H9 (cell line): ENCODE measurements at regions not wholly inside any gene's neighbourhood (a gene's known extent, or its start where the extent isn't known, plus 50 kb on each side); places are given as distances from the start of the nearest gene placed in this dataset.

Source experiments
- DNase-seq: peaks from one replicate; pipeline ENCODE4 v3.0.0-alpha.2; 2017
- H2AFZ ChIP-seq: one replicate; pipeline ENCODE4 v1.6.1; 2013; ENCODE audit warnings: mild to moderate bottlenecking, low read length, control low read depth, moderate library complexity
- H2AK5ac ChIP-seq: 2 replicates; pipeline ENCODE4 v1.6.1; 2013; ENCODE audit warnings: low read length, control low read depth, mixed read lengths; ENCODE audit not compliant: insufficient read length
- H2BK120ac ChIP-seq: one replicate; pipeline ENCODE4 v1.6.1; 2013; ENCODE audit warnings: low read depth, mild to moderate bottlenecking, low read length, control low read depth, inconsistent platforms; ENCODE audit not compliant: poor library complexity, severe bottlenecking
- H2BK12ac ChIP-seq: 2 replicates; pipeline ENCODE4 v1.6.1; 2013; ENCODE audit warnings: low read length, control low read depth, mixed read lengths, low read depth; ENCODE audit not compliant: insufficient read length
- H2BK15ac ChIP-seq: 2 replicates; pipeline ENCODE4 v1.6.1; 2013; ENCODE audit warnings: low read depth, low read length, control low read depth
- H2BK20ac ChIP-seq: one replicate; pipeline ENCODE4 v1.6.1; 2013; ENCODE audit warnings: low read depth, mild to moderate bottlenecking, low read length, control low read depth, inconsistent platforms; ENCODE audit not compliant: poor library complexity, severe bottlenecking
- H2BK5ac ChIP-seq: 2 replicates; pipeline ENCODE4 v1.6.1; 2013; ENCODE audit warnings: low read length, control low read depth, mixed read lengths; ENCODE audit not compliant: insufficient read length
- H3K14ac ChIP-seq: 2 replicates; pipeline ENCODE4 v1.6.1; 2013; ENCODE audit warnings: low read length, control low read depth; ENCODE audit not compliant: insufficient read depth
- H3K18ac ChIP-seq: 2 replicates; pipeline ENCODE4 v1.6.1; 2013; ENCODE audit warnings: low read depth, mild to moderate bottlenecking, mixed read lengths, low read length, control low read depth; ENCODE audit not compliant: insufficient read length
- H3K23ac ChIP-seq: 2 replicates; pipeline ENCODE4 v1.6.1; 2013; ENCODE audit warnings: low read length, control low read depth, mixed read lengths, low read depth; ENCODE audit not compliant: insufficient read length
- H3K23me2 ChIP-seq: 2 replicates; pipeline ENCODE4 v1.6.1; 2013; ENCODE audit warnings: low read depth, mild to moderate bottlenecking, mixed read lengths, low read length, control low read depth; ENCODE audit not compliant: insufficient read length, poor library complexity, severe bottlenecking
- H3K27ac ChIP-seq: 2 replicates; pipeline ENCODE4 v1.5.1; 2013; ENCODE audit warnings: low read length, control low read depth, mixed read lengths, low read depth; ENCODE audit not compliant: insufficient read length
- H3K27me3 ChIP-seq: 2 replicates; pipeline ENCODE4 v1.6.1; 2013; ENCODE audit warnings: low read length, control low read depth, inconsistent platforms; ENCODE audit not compliant: insufficient read depth
- H3K4ac ChIP-seq: 2 replicates; pipeline ENCODE4 v1.6.1; 2013; ENCODE audit warnings: low read depth, mild to moderate bottlenecking, control low read depth, inconsistent platforms, low read length, moderate library complexity
- H3K4me1 ChIP-seq: 2 replicates; pipeline ENCODE4 v1.6.1; 2013; ENCODE audit warnings: low read length, control low read depth, inconsistent platforms; ENCODE audit not compliant: insufficient read depth
- H3K4me2 ChIP-seq: 2 replicates; pipeline ENCODE4 v1.6.1; 2013; ENCODE audit warnings: low read length, control low read depth, mixed read lengths; ENCODE audit not compliant: insufficient read length, insufficient read depth
- H3K56ac ChIP-seq: 2 replicates; pipeline ENCODE4 v1.6.1; 2013; ENCODE audit warnings: low read depth, mild to moderate bottlenecking, mixed read lengths, low read length, control low read depth; ENCODE audit not compliant: insufficient read length
- H3K79me1 ChIP-seq: 2 replicates; pipeline ENCODE4 v1.6.1; 2013; ENCODE audit warnings: low read depth, mild to moderate bottlenecking, moderate library complexity, low read length, control low read depth, inconsistent platforms; ENCODE audit not compliant: insufficient read depth, poor library complexity, severe bottlenecking
- H3K79me2 ChIP-seq: 2 replicates; pipeline ENCODE4 v1.6.1; 2013; ENCODE audit warnings: low read length, control low read depth, inconsistent platforms; ENCODE audit not compliant: insufficient read depth
- H3K9ac ChIP-seq: 2 replicates; pipeline ENCODE4 v1.6.1; 2013; ENCODE audit warnings: low read length, control low read depth, mixed read lengths; ENCODE audit not compliant: insufficient read length; ENCODE audit errors: extremely low read depth
- H3K9me3 ChIP-seq: one replicate; pipeline ENCODE4 v1.6.1; 2013; ENCODE audit warnings: low read depth, low read length, inconsistent platforms; ENCODE audit not compliant: control insufficient read depth
- H3T11ph ChIP-seq: one replicate; pipeline ENCODE4 v1.6.1; 2013; ENCODE audit warnings: mild to moderate bottlenecking, low read length, control low read depth, inconsistent platforms
- H4K20me1 ChIP-seq: one replicate; pipeline ENCODE4 v1.6.1; 2013; ENCODE audit not compliant: control insufficient read depth, insufficient read length, insufficient read depth
- H4K5ac ChIP-seq: 2 replicates; pipeline ENCODE4 v1.6.1; 2013; ENCODE audit warnings: low read depth, mild to moderate bottlenecking, mixed read lengths, low read length, control low read depth; ENCODE audit not compliant: insufficient read length
- H4K8ac ChIP-seq: replicated peaks from 2 replicates; pipeline ENCODE4 v1.6.1; 2013; ENCODE audit warnings: low read length, control low read depth, mixed read lengths, low read depth; ENCODE audit not compliant: insufficient read length
- H4K91ac ChIP-seq: 2 replicates; pipeline ENCODE4 v1.6.1; 2013; ENCODE audit warnings: low read depth, mild to moderate bottlenecking, moderate library complexity, mixed read lengths, low read length, control low read depth; ENCODE audit not compliant: insufficient read length
- H3K27ac Mint-ChIP-seq, 3 experiments: 2 replicates in 2 of 3; 3 replicates in 1 of 3; pipeline ENCODE4 v1.8.0; 2020 to 2021; ENCODE audit warnings: mixed read lengths in 3 of 3, mild to moderate bottlenecking in 1 of 3, moderate library complexity in 1 of 3
- H3K27me3 Mint-ChIP-seq: 2 replicates; pipeline ENCODE4 v1.8.0; 2021; ENCODE audit warnings: low read depth, mild to moderate bottlenecking, moderate library complexity, mixed read lengths
- H3K36me3 Mint-ChIP-seq, 3 experiments: 2 replicates in 2 of 3; 3 replicates in 1 of 3; pipeline ENCODE4 v1.8.0; 2020 to 2021; ENCODE audit warnings: low read depth in 3 of 3, mixed read lengths in 3 of 3; ENCODE audit not compliant: insufficient read depth in 1 of 3
- H3K4me1 Mint-ChIP-seq, 2 experiments: 2 replicates each; pipeline ENCODE4 v1.8.0; 2020; ENCODE audit warnings: mixed read lengths in 2 of 2
- H3K4me3 Mint-ChIP-seq, 2 experiments: 2 replicates in 1 of 2; 3 replicates in 1 of 2; pipeline ENCODE4 v1.8.0; 2020 to 2021; ENCODE audit warnings: mild to moderate bottlenecking in 2 of 2, mixed read lengths in 2 of 2, moderate library complexity in 1 of 2
- H3K9me3 Mint-ChIP-seq, 2 experiments: 2 replicates in 1 of 2; 3 replicates in 1 of 2; pipeline ENCODE4 v1.8.0; 2020; ENCODE audit warnings: mild to moderate bottlenecking in 2 of 2, mixed read lengths in 2 of 2, moderate library complexity in 1 of 2
- CTCF ChIP-seq: fragments of 200-600 bp; sonication (generic); conservative IDR thresholded peaks from 3 replicates; pipeline ENCODE4 v1.8.0; 2021; ENCODE audit warnings: antibody characterized with exemption, mild to moderate bottlenecking
- WGBS: extraction: QIAGEN DNeasy Blood & Tissue Kit; methylation state at CpG from one replicate; pipeline ENCODE4 v1.1.7; 2013; ENCODE audit warnings: missing lambda C conversion rate, low lambda C conversion rate, mixed read lengths; ENCODE audit not compliant: insufficient read length; ENCODE audit errors: extremely low coverage; 5-methylcytosine and 5-hydroxymethylcytosine counted together

- H3K27ac Mint-ChIP-seq, result no peak overlapping the region
- H3K4me3 Mint-ChIP-seq, result no peak overlapping the region
- no peaks in the 10 kb centered on the region for H3K4me1 Mint-ChIP-seq
- H4K8ac ChIP-seq, result no peak overlapping the region
- H3K36me3 Mint-ChIP-seq, result 0 out of 7 replicates have a peak, but pooled peaks cover 0 to 5% (median 0%) of the 10 kb centered on the region in 3 experiments
- H3K9ac ChIP-seq, result no peak overlapping the region
- H3T11ph ChIP-seq, result no peak overlapping the region
- H2BK20ac ChIP-seq, result no peak overlapping the region
- no peak overlapping the region for H3K23ac ChIP-seq
- no peaks in the 10 kb centered on the region for H3K27me3 Mint-ChIP-seq
- no peak overlapping the region for H2AFZ ChIP-seq
- no peaks in the 10 kb centered on the region for H3K79me1 ChIP-seq
- H3K4me2 ChIP-seq, result no peak overlapping the region
- H3K27me3 ChIP-seq, result no peaks in the 10 kb centered on the region
- WGBS, result no CpG with 5 or more reads among the region's 3 CpGs
- H2BK5ac ChIP-seq, result no peak overlapping the region
- no peak overlapping the region for H3K14ac ChIP-seq
- no peaks in the 10 kb centered on the region for H3K4me1 ChIP-seq
- no peaks in the 10 kb centered on the region for H3K23me2 ChIP-seq
- no peak overlapping the region for H4K5ac ChIP-seq
- no peak overlapping the region for H3K56ac ChIP-seq
- no peak overlapping the region for H3K4ac ChIP-seq
- TF ChIP-seq CTCF, result no peak
- no peaks in the 10 kb centered on the region for H3K79me2 ChIP-seq
- H2AK5ac ChIP-seq, result no peak overlapping the region
- H3K18ac ChIP-seq, result no peak overlapping the region
- no peak for DNase-seq
- H4K91ac ChIP-seq, result no peak overlapping the region
- no peak overlapping the region for H2BK15ac ChIP-seq
- H3K27ac ChIP-seq, result no peak overlapping the region
- H3K9me3 Mint-ChIP-seq, result peaks cover 7 to 10% of the 10 kb centered on the region in 2 experiments; a peak in 3 of 5 replicates
- no peaks in the 10 kb centered on the region for H4K20me1 ChIP-seq
- no peaks in the 10 kb centered on the region for H3K9me3 ChIP-seq
- H2BK12ac ChIP-seq, result no peak overlapping the region
- H2BK120ac ChIP-seq, result no peak overlapping the region
These were observed 969.5 kb upstream of the B3GALT2 start for GRCh38 chr1:194155962-194156361.
